ENCODE measurements at regions not wholly inside any gene's neighbourhood (a gene's known extent, or its start where the extent isn't known, plus 50 kb on each side); places are given as distances from the start of the nearest gene placed in this dataset.

- Histone ChIP-seq H3K27me3 (ENCODE audit: insufficient read depth, low read length) (no peaks in the 10 kb centered on the region), H3K27ac (ENCODE audit: insufficient read length, low read depth, low read length) (no peak overlapping the region), H3K9ac (ENCODE audit: extremely low read depth, insufficient read length, low read length) (no peak overlapping the region), H2AK5ac (ENCODE audit: insufficient read length, low read length) (no peak overlapping the region), H3K23ac (ENCODE audit: insufficient read length, low read depth, low read length) (no peak overlapping the region), H4K8ac (replicated peaks; ENCODE audit: insufficient read length, low read depth, low read length) (no peak overlapping the region), H3T11ph (ENCODE audit: low read length) (no peak overlapping the region), H3K18ac (ENCODE audit: insufficient read length, low read depth, low read length) (no peak overlapping the region), H2BK120ac (ENCODE audit: low read depth, low read length, poor library complexity, severe bottlenecking) (no peak overlapping the region), H3K9me3 (ENCODE audit: control insufficient read depth, low read depth, low read length) (no peaks in the 10 kb centered on the region), H3K4me1 (ENCODE audit: insufficient read depth, low read length) (no peaks in the 10 kb centered on the region), H4K20me1 (ENCODE audit: control insufficient read depth, insufficient read depth, insufficient read length) (peaks cover 3% of the 10 kb centered on the region), H3K79me2 (ENCODE audit: insufficient read depth, low read length) (no peaks in the 10 kb centered on the region), H2AFZ (ENCODE audit: low read length) (no peak overlapping the region), H2BK12ac (ENCODE audit: insufficient read length, low read depth, low read length) (no peak overlapping the region), H2BK15ac (ENCODE audit: low read depth, low read length) (no peak overlapping the region), H2BK5ac (ENCODE audit: insufficient read length, low read length) (no peak overlapping the region), H3K4me2 (ENCODE audit: insufficient read depth, insufficient read length, low read length) (no peak overlapping the region), H3K4ac (ENCODE audit: low read depth, low read length) (no peak overlapping the region), H4K5ac (ENCODE audit: insufficient read length, low read depth, low read length) (no peak overlapping the region), H3K23me2 (ENCODE audit: insufficient read length, low read depth, low read length, poor library complexity, severe bottlenecking) (no peaks in the 10 kb centered on the region), H3K79me1 (ENCODE audit: insufficient read depth, low read depth, low read length, poor library complexity, severe bottlenecking) (no peaks in the 10 kb centered on the region), H3K56ac (ENCODE audit: insufficient read length, low read depth, low read length) (no peak overlapping the region), H4K91ac (ENCODE audit: insufficient read length, low read depth, low read length) (no peak overlapping the region), H3K14ac (ENCODE audit: insufficient read depth, low read length) (no peak overlapping the region), H2BK20ac (ENCODE audit: low read depth, low read length, poor library complexity, severe bottlenecking) (no peak overlapping the region)
- Mint-ChIP-seq H3K4me1 (peaks cover 0 to 4% of the 10 kb centered on the region in 2 experiments; a peak in 1 of 4 replicates), H3K4me3 (no peak overlapping the region), H3K36me3 (ENCODE audit: insufficient read depth in 1 of 3, low read depth in 3 of 3) (peaks cover 5 to 6% (median 5%) of the 10 kb centered on the region in 3 experiments; a peak in 4 of 7 replicates), H3K9me3 (peaks cover 6% of the 10 kb centered on the region in 2 experiments), H3K27ac (no peak overlapping the region), H3K27me3 (ENCODE audit: low read depth) (no peaks in the 10 kb centered on the region)
- no CpG with 5 or more reads among the region's 3 CpGs for WGBS (ENCODE audit: extremely low coverage, insufficient read length, low lambda C conversion rate)
- TF ChIP-seq CTCF (conservative IDR thresholded peaks at IDR 0.05): no peak
- no peak for DNase-seq
Observed at GRCh38 chr2:149648282-149649030, 60.9 kb upstream of the MMADHC start.
